MM.1S (cell line): ENCODE measurements at regions not wholly inside any gene's neighbourhood (a gene's known extent, or its start where the extent isn't known, plus 50 kb on each side); places are given as distances from the start of the nearest gene placed in this dataset.
A peak's percentile ranks its signal among the peaks of the same experiment; 100 is the strongest.

Experiments used
- DNase-seq: peaks from one replicate; pipeline ENCODE4 v3.0.0-alpha.2; 2015
- H2AFZ ChIP-seq: fragments of 300-600 bp; sonication (generic); 2 replicates; pipeline ENCODE4 v1.6.0; 2016; ENCODE audit warnings: antibody characterized with exemption, low read length
- H3F3A ChIP-seq: fragments of 300-600 bp; sonication (generic); 2 replicates; pipeline ENCODE4 v1.6.1; 2016; ENCODE audit warnings: mild to moderate bottlenecking, antibody characterized with exemption, low read length, moderate library complexity, mixed read lengths; ENCODE audit not compliant: insufficient read depth
- H3K27ac ChIP-seq: fragments of 300-600 bp; sonication (generic); 2 replicates; pipeline ENCODE4 v1.5.1; 2016; ENCODE audit warnings: mild to moderate bottlenecking, low read length
- H3K27me3 ChIP-seq: fragments of 300-600 bp; sonication (generic); replicated peaks from 2 replicates; pipeline ENCODE4 v1.6.0; 2016; ENCODE audit warnings: low read length; ENCODE audit not compliant: insufficient read depth
- H3K36me3 ChIP-seq: fragments of 300-600 bp; sonication (generic); replicated peaks from 2 replicates; pipeline ENCODE4 v1.6.1; 2016; ENCODE audit warnings: mild to moderate bottlenecking, low read length, mixed read lengths; ENCODE audit not compliant: insufficient read depth
- H3K4me1 ChIP-seq: fragments of 300-600 bp; sonication (generic); 2 replicates; pipeline ENCODE4 v1.6.1; 2016; ENCODE audit warnings: low read length, mixed read lengths
- H3K4me2 ChIP-seq: fragments of 300-600 bp; sonication (generic); 2 replicates; pipeline ENCODE4 v1.6.0; 2016; ENCODE audit warnings: low read depth, low read length
- H3K4me3 ChIP-seq: fragments of 300-600 bp; sonication (generic); 2 replicates; pipeline ENCODE4 v1.5.1; 2016; ENCODE audit warnings: low read length, mixed read lengths
- H3K79me2 ChIP-seq: fragments of 300-600 bp; sonication (generic); 2 replicates; pipeline ENCODE4 v1.6.1; 2016; ENCODE audit warnings: mixed run types, low read length, mixed read lengths
- H3K9ac ChIP-seq: fragments of 300-600 bp; sonication (generic); 2 replicates; pipeline ENCODE4 v1.6.1; 2016; ENCODE audit warnings: low read length, mixed read lengths
- H3K9me2 ChIP-seq: fragments of 300-600 bp; sonication (generic); replicated peaks from 2 replicates; pipeline ENCODE4 v1.6.1; 2016; ENCODE audit warnings: mild to moderate bottlenecking, low read length, mixed read lengths; ENCODE audit not compliant: insufficient read depth
- H3K9me3 ChIP-seq: fragments of 300-600 bp; sonication (generic); replicated peaks from 2 replicates; pipeline ENCODE4 v1.6.1; 2016; ENCODE audit warnings: mild to moderate bottlenecking, low read length, mixed read lengths; ENCODE audit not compliant: insufficient read depth
- H4K20me1 ChIP-seq: fragments of 300-600 bp; sonication (generic); 2 replicates; pipeline ENCODE4 v1.6.1; 2016; ENCODE audit warnings: mild to moderate bottlenecking, low read length, moderate library complexity, mixed read lengths; ENCODE audit not compliant: insufficient read depth
- CTCF ChIP-seq: fragments of 300-600 bp; sonication (generic); IDR thresholded peaks from 2 replicates; pipeline ENCODE4 v1.5.1; 2016; ENCODE audit warnings: antibody characterized with exemption, low read length, mixed read lengths
- EZH2 ChIP-seq: fragments of 300-600 bp; sonication (generic); optimal IDR thresholded peaks from 2 replicates; pipeline ENCODE3; 2017; ENCODE audit warnings: low read depth, mild to moderate bottlenecking, antibody characterized with exemption, low read length, mixed read lengths
- EZH2phosphoT487 ChIP-seq: fragments of 300-600 bp; sonication (generic); IDR thresholded peaks from 2 replicates; pipeline ENCODE4 v1.6.1; 2018; ENCODE audit warnings: antibody characterized with exemption, low read length

GRCh38 chr1:5222626-5223025 is 568.2 kb downstream of the AJAP1 start:
- H3K9ac ChIP-seq, result no peak overlapping the region
- no peaks in the 10 kb centered on the region for H3K9me3 ChIP-seq
- no peaks in the 10 kb centered on the region for H3K9me2 ChIP-seq
- TF ChIP-seq CTCF (no peak), EZH2 (no peak), EZH2phosphoT487 (no peak)
- no peaks in the 10 kb centered on the region for H4K20me1 ChIP-seq
- no peak overlapping the region for H3K27ac ChIP-seq
- H3K79me2 ChIP-seq, result no peaks in the 10 kb centered on the region
- H3K4me1 ChIP-seq, result no peaks in the 10 kb centered on the region
- no peak overlapping the region for H3K4me2 ChIP-seq
- H3K4me3 ChIP-seq, result no peak overlapping the region
- H3K27me3 ChIP-seq, result peaks cover 60% of the 10 kb centered on the region
- H3F3A ChIP-seq, result no peaks in the 10 kb centered on the region
- H3K36me3 ChIP-seq, result no peaks in the 10 kb centered on the region
- no peak overlapping the region for H2AFZ ChIP-seq
- DNase-seq, result no peak

GRCh38 chr1:5221451-5221850 is 567.0 kb downstream of the AJAP1 start:
- Histone ChIP-seq H3K9me3 (no peaks in the 10 kb centered on the region), H4K20me1 (no peaks in the 10 kb centered on the region), H3K36me3 (no peaks in the 10 kb centered on the region), H3K4me2 (no peak overlapping the region), H3K4me1 (no peaks in the 10 kb centered on the region), H3K27ac (no peak overlapping the region), H3K9me2 (no peaks in the 10 kb centered on the region), H3F3A (no peaks in the 10 kb centered on the region), H3K4me3 (no peak overlapping the region), H3K79me2 (no peaks in the 10 kb centered on the region), H3K9ac (no peak overlapping the region), H3K27me3 (peaks cover 50% of the 10 kb centered on the region), H2AFZ (no peak overlapping the region)
- DNase-seq, result no peak
- TF ChIP-seq CTCF, result no peak
- no peak for TF ChIP-seq EZH2phosphoT487
- no peak for TF ChIP-seq EZH2

GRCh38 chr1:5220821-5221220 is 566.4 kb downstream of the AJAP1 start:
- H3K9me3 ChIP-seq, result no peaks in the 10 kb centered on the region
- H3K27me3 ChIP-seq, result peaks cover 49% of the 10 kb centered on the region
- H3K27ac ChIP-seq, result no peak overlapping the region
- no peak overlapping the region for H3K9ac ChIP-seq
- peak; percentile 10 for DNase-seq
- H3K4me3 ChIP-seq, result no peak overlapping the region
- TF ChIP-seq EZH2 (no peak), CTCF (no peak), EZH2phosphoT487 (no peak)
- no peaks in the 10 kb centered on the region for H3K4me1 ChIP-seq
- H3F3A ChIP-seq, result no peaks in the 10 kb centered on the region
- no peaks in the 10 kb centered on the region for H3K9me2 ChIP-seq
- H3K4me2 ChIP-seq, result no peak overlapping the region
- H2AFZ ChIP-seq, result no peak overlapping the region
- no peaks in the 10 kb centered on the region for H3K36me3 ChIP-seq
- no peaks in the 10 kb centered on the region for H4K20me1 ChIP-seq
- H3K79me2 ChIP-seq, result no peaks in the 10 kb centered on the region
